HCEC 1CT (cell line): ENCODE measurements at regions not wholly inside any gene's neighbourhood (a gene's known extent, or its start where the extent isn't known, plus 50 kb on each side); places are given as distances from the start of the nearest gene placed in this dataset.
"Not testable (repeated sequence)": the region's sequence is repeated elsewhere in the genome, so short reads cannot be mapped to it uniquely, and the experiment has no call there.

Experiments
- DNase-seq: peaks from one replicate; pipeline ENCODE4 v3.0.0-alpha.2; 2017

DNA sequence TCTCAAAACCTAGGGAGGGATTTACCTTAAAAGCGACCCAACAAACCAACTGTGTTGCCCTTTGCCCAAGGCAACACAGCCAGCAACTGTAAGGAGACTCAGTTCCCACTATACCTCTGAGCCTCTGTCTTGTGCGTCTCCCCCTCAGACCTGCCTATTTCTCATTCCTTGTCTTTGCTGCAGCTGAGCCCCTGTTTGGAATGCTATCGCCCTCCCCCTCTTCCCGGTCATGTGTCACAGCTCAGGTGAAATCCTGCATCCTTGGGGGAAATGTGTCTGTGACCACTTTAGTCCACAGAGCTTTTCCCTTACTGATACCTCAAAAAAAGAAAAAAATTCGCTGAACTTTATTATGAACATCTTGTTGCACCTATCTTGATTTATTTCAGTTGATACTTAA, 52.0 kb upstream of the LRIG1 start:
- no peak for DNase-seq

DNA sequence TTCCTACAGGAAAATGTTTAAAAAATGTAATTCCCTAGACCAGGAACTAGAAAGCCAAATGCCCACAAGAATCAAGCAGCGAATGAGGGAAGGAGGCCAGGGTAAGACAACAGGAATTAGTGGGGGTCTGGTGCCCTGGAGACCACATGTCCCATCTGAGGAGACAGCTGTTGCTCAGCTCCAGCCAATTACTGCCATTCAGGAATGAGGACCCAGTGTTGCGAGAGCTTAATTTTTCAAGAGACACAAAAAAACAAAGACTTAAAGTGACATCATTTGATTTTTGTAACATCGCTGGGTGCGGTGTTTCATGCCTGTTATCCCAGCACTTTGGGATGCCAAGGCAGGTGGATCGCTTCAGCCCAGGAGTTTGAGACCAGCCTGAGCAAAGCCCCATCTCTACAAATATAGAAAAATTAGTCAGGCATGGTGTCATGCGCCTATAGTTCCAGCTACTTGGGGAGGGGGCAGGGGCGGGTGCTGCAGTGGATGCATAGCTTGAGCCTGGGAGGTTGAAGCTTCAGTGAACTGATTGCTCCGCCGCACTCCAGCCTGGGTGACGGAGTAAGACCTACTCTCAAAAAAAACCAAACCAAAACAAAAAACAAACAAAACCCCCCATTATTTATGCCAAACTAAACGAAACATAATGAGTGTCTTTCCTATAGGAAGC, 52.8 kb upstream of the LRIG1 start:
- no peak for DNase-seq

DNA sequence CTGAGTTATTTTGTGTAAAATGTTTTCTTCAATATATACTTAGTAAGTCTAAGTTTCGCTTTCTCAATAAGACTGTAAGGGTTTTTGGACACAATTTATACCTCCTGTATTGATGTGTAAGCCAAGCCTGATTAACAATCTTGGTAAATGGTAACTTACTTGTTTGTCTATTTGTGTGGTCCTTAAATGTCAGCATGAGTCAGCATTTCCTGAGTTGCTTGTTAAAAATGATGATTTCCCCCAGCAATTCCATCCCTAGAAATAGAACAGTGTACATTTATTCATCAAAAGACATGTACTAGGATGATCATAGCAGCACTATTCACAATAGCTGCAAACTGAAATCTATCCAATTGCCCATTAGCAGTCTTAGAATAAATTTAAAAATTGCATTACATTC, 53.4 kb upstream of the LRIG1 start:
- peak; percentile 60 for DNase-seq

DNA sequence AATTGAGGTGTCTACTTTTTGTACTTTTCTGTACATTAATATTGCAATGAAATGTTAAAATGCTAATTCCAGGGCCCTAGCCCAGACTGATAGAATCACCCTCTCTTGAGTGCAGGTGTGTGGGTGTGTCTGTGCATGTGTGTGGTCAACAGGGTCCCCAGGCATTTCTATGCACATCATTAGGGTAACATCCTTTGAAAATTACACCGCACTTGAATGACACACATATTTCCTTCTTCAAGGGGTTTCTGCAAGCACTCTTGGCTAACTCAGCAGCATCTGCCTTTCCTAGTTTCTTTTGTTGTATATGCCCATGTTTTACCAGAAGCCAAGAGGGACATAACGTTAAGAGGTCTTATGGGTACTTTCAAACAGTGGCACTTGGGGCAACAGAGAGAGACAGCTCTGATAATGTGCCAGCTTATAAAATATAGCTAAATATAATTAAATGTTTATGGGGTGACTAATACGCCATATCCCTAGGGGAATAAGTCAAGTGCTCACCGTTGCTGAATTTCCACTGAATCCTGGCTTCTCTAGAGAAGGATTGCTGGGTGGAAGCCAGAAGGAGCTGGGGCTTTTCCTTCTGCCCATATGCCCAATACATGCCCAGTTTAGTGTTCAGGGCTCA, 54.5 kb upstream of the LRIG1 start:
- DNase-seq, result no peak

DNA sequence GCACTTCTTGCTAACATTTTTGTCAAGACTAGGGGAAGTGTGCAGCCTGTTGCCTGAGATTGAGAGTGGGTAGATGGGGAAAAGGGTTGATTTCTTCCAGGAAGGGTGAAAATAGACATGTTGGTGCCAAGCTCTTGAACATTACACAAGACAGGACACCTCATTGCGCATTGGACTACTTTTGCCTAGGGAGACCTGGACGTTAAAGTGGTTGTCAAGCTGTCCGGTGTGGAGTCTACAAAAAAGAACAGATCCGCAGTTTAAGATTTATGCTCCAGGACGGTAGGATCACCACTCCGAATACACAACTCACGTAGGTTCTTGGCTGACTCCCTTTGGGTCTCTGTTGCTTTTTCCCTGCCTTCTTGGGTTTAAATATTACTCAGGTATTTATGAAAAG, 56.3 kb upstream of the LRIG1 start:
- no peak for DNase-seq

DNA sequence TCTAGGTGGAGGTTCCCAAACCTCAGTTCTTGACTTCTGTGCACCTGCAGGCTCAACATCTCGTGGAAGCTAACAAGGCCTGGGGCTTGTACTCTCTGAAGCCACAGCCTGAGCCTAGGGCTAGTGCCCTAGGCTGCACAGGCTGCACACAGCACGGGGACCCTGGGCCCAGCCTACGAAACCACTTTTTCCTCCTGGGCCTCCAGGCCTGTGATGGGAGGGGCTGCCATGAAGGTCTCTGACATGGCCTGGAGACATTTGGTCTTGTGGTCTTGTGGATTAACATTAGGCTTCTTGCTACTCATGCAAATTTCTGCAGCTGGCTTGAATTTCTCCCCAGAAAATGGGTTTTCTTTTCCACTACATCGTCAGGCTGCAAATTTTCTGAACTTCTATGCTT, 59.1 kb upstream of the LRIG1 start:
- not testable (repeated sequence) for DNase-seq

DNA sequence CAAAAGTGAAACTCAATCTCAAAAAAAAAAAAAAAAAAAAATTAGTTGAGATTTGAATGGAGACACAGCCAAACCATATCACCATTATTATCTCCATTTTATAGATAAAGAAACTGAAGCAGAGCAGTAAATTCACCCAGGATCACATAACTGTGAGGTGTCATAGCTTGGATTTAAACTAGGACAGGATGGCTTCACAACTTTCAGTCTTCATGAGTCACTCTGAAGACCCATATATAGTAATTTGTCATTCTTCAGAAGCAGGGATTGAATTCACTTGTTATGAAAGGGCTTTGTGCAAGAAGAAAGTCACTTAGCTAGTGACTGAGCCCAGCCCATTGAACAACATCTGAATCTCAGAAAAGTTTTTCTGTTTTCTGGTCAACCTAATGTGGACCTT, 60.5 kb upstream of the LRIG1 start:
- DNase-seq, result peak; percentile 30

DNA sequence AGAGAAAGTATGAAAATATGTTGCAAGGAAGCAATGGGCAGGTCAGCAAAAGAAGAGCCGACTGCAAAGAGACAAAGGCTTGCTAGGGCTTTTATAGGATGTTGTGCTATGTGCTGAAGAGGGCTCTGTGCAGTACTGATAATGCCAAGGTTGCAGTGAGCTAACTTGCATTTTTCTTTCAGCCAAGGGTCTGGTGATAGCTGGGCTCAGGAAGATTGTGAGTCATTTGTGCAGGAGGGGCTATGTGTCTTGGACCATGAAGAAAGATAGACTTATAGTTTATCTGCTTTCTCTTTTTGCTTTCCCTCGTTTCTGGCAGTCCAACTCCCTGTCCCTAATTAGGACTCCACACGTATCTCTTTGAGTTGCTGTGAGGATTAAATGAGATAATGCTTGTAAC, 64.5 kb upstream of the LRIG1 start:
- DNase-seq, result no peak

DNA sequence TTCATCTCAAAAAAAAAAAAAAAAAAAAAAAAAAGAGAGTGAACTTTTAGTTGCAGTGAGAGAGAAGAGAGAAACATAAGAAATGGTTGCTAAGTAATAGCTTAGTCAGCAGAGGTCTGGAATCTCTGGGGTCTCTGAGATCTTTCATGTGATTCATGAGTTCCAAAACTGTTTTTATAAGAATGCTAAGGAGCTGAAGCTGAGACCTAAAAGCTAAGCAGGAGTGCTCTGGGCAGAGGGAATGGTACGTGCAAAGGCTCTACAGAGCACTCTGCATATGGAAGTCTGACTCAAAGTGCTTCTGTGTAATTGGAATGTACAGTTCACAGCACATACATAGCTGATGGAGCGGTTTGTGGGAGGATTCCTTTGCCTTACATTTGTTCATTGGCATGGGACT, 66.3 kb upstream of the LRIG1 start:
- peak; percentile 38 for DNase-seq

DNA sequence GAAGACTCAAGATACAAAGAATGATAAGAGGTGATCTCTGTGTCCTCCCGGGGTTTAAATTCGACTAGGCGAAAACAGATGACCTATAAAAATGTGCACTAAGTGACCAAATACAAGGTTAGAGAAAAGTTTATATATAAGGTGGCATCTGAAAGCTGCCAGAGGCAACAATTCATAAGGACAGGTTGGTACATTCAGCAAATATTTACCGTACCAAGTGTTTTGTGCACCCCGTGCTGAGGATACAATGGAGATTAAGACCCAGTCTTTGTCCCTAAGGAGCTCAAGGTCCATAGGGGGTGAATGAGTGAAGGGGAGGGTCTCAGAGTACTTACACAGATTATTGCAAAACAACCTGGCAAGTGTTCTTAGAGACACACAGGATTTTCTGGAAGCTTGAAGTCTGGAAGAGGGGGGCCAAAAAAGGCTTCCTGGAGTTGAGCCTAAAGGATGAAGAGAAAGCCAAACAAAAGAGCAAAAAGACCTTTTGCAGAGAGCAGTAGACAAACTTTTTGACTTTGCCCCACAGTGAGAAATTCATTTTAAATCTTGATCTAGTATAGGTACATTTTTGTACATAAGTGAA, 71.4 kb upstream of the LRIG1 start:
- no peak for DNase-seq

DNA sequence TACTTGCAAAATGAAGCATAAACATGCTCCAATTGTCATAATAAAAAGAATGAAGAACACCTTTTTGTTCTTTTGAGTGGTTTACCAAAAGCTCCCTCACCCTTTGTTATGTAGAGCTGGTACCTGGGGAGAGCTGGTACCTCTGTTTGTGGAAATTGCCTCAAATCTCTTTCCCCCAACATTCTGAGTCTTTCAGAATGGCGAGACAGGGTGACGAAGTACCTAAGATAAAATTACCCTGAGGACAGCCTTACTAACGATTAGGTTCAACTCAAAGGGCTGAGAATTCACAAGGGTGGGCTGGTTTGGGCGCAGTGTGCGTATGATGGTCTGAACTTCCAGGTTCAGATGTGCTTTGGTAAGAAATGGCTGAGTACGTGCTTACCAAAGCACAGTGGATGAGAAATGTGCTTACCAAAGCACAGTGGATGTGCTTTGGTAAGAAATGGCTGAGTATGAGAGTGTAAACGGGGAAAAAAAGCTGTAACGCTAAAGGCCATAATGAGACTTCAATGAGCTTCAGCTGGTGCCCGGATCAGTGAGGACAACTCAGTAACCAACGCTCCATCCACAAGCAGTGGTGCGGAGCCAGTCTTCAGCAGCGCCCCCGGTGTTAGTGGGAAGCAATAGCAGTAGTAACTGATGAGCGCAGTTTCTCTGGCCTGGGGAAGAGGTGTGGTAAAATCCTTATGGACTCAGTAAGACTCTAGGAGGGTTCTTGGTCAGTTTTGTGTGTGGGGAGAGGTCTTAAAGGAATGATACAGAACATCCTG, 72.3 kb upstream of the LRIG1 start:
- no peak for DNase-seq

DNA sequence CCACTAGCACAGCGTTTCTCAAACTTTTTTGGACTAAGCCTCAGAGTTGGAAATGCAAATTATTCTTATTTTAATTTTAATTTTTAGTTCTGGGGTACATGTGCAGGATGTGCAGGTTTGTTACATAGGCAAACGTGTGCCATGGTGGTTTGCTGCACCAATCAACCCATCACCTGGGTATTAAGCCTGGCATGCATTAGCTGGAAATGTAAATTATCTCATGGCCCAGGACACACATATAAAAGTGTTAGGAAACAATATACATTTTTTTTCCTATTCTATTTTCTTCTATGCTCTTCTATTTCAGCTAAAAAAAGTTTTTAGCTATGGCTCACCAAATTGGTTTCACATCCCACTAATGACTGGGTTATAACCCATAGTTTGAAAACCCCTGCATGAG, 73.3 kb upstream of the LRIG1 start:
- no peak for DNase-seq

DNA sequence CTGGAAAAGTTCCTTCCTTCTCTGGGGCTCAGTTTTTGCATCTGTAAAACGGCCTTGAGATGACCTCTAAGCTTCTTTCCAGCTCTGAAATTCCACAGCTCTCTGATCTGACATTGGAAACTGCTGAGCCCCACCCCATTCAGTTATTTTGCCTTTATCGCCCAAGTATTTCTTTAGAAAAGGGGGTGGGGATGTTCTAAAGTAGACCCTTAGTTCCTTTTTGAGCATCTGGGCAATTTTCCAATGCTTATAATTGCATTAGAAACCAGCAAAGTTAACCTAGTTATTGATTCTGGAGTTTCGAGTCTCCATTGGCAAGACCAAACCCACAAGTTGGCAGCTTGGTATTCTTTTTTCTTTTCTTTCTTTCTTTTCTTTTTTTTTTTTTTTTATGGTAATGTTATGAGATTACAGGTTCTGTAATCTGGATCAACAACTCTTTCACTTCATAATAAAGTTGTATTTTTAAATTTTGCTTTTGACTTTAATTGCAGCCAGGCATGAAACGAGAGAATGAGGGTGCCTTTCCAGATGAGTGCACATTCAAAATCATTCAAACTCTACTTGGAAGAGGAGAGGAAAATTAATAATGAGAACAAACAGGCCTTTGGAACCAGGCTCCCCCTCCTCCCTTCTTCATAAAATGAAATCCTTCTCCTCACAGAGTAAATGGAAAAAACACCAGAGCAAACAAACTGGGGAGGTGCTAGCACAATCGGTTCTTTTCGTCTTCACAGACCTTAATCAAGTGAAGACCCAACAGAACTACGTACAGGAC, 76.8 kb upstream of the LRIG1 start:
- DNase-seq, result no peak

DNA sequence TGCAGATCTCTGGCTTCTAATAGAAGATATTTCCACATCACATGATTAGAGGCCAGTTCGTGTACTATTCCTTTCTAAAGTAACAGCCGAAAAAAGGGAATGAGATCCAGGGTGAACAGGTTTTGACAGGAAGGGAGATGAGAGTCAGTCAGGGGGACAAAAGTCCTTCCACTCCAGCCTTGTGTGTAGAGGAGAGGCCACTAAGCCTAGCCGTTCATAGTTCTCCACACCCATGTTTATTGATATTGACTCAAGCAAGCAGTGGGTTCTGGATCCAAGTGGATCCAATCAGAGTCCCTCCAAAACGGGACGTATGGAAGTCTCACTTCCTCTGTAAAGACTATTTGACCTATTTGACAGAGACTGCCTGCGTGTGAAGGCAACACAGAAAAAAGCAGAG, 80.4 kb upstream of the LRIG1 start:
- DNase-seq, result no peak

DNA sequence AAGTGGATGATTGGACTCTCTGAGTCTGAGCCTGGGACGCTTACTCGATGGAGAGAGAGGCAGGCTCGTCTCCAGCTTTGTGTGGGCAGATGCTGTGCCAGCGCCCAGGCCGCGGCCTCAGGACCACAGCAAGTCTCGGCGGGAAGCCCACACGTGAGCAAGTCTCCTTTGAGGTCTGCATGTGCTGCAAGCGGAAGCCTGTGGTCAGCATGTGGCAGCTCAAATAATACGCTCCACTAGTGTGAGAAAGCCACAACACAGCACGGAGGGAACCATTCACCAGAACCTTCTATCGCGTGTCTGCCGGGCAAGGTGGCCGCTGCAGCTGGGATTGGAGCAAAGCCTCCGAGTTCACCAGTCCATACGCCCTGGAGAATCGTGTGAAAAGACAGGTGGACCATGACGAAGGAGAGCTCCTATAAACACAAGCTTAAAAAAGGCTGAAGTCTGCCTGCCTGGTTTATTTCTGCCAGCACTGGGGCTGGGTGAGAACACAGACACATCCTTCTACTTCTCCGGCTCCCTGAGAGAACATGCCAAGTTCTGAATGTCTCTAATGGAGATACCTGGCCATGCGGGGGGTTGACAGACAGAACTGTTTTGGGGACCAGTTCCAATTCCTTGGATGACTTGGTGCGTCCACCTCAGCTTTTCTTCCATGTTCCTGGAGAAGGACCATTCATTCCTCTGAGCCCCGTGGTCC, 82.0 kb upstream of the LRIG1 start:
- no peak for DNase-seq

DNA sequence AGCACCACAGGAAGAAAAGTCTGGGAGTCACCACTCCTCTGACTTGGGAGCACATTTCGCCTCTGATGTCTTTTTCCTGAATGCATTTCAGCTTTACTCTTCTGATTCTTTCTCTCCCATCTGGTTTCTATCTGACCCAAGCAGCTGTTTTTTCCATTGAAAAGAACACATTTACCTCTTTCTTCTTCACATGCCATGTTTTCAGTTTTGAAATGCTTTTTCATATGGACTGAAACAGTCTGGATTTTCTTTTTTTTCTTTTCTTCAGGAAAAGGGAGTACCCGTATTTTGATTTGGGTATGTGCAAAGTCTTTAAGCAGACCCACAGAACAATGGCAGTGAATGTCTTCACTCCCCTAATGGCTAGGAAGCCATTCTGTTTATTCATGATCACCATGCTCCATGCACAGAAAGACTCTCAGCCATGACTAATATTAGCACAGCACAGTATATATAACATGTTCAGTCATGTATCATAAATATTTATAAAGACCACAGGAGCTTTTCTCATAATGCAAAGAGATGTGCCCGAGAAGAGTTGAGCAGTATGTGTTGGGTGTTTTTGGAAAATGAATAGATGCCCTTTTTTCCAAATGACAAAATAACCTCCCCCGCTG, 82.7 kb upstream of the LRIG1 start:
- no peak for DNase-seq

DNA sequence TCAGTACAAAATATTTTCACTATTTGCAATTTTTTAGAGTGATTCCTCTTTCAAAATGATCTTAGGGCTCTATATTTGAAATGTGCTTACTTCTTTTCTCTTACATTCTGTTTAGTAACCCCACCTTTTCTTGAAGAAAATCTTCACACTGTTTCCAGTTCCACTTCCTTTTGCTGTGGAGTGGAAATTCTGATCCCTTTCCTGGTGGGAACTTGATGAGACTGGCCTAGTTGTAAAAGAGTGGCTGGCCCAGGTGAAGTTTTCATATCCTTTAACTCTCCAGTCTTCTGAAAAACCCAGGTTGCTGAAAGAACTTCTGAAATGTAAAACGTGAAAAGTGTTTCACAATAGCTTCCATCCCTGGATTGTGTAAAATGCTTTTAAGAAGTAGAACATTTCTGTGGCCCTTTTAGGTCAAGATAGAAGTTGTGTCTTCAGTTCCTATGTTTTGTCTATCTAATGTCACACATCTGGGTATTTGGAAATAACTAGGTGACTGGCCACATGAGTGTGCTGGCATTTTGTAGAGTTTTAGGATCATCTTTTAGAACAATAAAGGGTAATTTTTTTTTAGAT, 84.8 kb upstream of the LRIG1 start:
- DNase-seq, result no peak

DNA sequence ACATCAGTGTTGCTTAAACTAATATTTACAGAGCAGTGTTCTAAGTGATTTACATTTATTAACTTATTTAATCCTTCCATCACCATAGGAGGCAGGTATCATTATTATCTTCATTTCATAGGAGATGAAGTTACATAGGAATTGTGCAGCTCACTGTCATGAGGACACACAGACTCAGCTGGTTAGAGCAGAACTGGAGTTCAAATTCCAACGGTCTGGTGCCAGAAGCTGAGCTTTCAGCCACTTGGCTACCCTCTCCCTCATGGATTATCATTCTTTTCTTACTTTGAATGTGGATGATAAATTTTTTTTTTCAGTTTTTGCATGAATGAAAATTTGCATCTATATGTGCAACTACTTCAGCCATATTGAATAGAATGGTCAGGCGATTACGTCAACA, 86.0 kb upstream of the LRIG1 start:
- no peak for DNase-seq

DNA sequence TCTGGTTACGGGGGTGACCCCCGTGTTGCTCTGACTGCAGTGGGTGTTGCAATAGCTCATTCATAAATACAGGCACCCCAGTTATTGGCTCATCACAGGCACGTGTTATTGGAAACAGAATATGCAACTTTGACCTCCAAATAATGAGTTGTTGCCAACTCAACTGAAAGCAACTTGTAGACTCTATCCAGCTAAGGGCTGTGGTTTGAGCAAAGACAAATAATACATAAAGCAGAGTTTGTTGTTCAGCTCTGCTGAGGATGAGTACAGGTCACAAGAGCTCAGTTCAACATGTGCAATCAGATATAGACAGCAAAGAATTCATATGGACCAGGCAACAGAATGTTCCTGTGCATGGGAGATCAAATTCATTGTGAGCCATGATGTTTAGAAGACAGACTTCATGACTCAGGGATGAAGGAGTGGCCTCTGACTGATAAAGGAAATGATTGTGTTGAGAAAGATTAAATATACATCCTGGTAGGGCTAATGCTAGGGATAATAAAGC, 87.6 kb upstream of the LRIG1 start:
- peak; percentile 91 for DNase-seq

DNA sequence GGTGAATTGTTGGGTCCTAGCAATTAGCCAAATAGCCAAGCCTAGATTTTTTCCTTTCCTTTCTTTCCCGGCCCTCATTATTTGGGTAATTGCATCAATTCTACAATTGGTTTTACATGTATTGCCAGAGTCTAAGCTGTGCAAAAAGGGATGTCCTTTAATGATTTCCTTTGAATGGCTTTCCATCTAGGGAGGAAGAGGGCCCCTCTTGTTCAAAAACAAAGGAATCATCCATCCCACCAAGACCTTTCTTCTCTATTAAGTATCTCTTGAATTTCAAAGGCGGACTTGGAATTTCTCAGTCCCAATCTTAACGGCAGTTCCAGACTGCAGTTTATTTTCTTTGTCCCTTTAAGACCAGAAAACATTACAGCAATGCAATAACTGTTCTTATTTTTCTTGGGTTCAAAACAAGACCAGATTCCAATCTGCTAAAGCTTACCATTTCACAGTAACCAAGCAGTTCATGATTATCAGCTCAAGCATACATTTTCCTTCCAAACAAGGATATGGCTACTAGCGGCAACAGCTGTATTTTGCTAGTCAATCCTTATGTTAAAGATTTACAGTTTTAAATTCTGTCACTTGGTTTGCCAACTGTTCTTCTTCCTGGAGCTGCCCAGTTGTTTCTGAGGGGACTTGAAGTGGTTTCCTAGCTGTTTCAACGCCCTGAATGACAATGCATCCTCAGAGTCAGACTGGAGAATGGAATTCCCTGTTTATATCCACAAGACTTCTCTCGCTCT, 91.4 kb upstream of the LRIG1 start:
- no peak for DNase-seq
